GM21390 (cell line): ENCODE measurements at regions not wholly inside any gene's neighbourhood (a gene's known extent, or its start where the extent isn't known, plus 50 kb on each side); places are given as distances from the start of the nearest gene placed in this dataset.
"Not testable (repeated sequence)": the region's sequence is repeated elsewhere in the genome, so short reads cannot be mapped to it uniquely, and the experiment has no call there.

ENCODE experiments used
- ATAC-seq: cut with Tn5 transposase; IDR thresholded peaks from one replicate; pipeline ENCODE4 v1.9.1; 2021; ENCODE audit not compliant: unreplicated experiment

DNA sequence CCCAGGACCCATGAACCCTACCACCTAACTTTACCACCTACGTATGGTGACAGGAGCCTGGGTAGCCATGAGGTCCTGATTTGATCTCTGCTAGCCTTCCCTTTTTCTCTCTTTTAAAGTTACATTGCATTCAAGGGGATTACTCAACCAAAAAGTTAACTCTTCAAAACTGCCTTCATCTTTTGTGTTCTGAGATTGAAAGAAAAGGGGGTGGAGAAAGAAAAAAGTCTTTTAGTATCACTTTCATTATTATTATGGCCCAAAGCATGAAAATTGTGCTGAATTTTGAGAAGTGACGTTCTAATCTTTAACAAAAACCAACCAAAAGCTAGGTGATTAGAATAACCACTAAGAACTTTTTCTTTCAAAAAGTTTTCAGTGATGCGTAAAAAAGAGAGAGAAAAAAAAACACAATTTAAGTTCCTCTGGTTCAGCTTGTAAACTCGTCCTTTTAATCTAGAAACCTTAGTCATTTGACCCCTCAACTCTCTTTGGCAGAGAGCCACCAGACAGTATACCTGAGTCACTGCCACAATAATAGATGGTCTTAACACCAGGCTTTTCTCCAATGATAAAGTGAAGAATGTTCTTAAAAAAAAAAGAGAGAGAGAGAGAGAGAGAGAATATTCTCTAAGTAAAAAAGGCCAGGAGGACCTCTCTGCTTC is 347.4 kb upstream of the FGF13 start:
- ATAC-seq: no peak

DNA sequence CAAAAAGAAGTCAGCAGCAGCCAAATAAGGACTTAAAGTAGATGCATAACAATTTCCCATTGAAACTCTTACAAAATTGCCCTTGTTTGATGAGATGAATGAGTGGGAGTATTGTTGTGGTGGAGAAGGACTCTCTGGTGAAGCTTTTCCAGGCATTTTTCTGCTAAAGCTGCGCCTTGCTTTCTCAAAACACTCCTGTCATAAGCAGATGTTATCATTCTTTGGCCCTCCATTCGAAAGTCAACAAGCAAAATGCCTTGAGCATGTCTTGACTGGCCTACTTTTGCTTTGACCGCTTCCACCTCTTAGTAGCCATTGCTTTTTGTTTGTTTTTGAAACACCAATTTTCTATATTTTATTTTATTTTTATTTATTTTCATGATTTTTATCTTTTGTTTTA is 340.9 kb upstream of the FGF13 start:
- ATAC-seq: no peak

DNA sequence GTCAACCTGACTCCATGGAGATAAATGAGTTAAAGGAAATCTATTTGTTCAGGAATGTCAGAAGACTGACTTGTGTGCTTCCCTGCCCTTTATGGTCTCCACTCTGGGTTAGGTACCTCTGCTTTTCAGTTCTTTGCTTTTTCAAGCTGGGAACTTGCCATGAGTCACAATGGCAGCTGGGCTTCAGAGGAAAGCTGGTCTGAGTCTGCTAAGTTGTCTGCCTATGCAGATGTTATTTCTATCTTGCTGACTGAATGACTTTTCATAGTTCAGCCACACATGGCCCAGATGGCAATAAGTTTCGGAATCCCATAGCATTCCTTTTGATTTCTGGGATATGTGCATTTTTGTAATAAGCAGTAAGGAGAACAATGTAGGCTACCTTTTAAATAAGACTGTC is 337.9 kb upstream of the FGF13 start:
- no peak for ATAC-seq

DNA sequence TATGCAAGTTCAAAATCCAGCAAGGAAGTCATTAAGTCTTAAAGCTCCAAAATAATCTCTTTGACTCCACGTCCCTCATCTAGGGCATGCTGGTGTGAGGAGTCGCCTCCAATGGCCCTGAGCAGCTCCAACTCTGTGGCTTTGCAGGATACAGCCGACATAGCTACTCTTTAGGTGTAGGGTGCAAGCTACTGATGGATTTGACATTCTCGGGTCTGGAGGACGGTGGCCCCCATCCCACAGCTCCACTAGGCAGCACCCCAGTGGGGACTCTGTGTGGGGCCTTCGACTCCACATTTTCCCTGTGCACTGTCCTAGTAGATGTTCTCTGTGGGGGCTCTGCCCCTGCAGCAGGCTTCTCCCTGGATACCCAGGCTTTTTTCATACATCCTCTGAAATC is 333.2 kb upstream of the FGF13 start:
- no peak for ATAC-seq

- no peak for ATAC-seq
Observed at GRCh38 chrX:139039041-139039440, 327.5 kb upstream of the FGF13 start.

- ATAC-seq: no peak
Observed at GRCh38 chrX:139026811-139027210, 315.3 kb upstream of the FGF13 start.

GRCh38 chrX:139026406-139026805 is 314.9 kb upstream of the FGF13 start:
- no peak for ATAC-seq

GRCh38 chrX:139025816-139026215 is 314.3 kb upstream of the FGF13 start:
- ATAC-seq: no peak

DNA sequence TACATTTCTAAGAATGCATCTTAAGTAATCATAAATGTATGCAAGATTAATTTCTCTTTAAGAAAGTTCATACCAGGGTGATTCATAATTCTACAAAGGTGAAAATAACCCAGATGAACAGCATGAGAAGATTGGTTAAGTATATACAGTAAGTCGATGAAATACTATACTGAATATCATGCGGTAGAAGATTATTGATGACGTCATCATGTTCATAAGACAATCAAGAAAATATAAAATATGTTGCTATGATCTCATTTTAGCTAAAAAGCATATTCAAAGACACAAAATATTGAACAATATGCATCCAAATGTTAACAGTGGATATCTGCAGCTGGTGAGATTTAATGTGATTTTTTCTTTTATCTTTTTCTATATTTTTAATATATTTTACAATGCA is 312.0 kb upstream of the FGF13 start:
- ATAC-seq: no peak

GRCh38 chrX:139020801-139021200 is 309.3 kb upstream of the FGF13 start:
- no peak for ATAC-seq

DNA sequence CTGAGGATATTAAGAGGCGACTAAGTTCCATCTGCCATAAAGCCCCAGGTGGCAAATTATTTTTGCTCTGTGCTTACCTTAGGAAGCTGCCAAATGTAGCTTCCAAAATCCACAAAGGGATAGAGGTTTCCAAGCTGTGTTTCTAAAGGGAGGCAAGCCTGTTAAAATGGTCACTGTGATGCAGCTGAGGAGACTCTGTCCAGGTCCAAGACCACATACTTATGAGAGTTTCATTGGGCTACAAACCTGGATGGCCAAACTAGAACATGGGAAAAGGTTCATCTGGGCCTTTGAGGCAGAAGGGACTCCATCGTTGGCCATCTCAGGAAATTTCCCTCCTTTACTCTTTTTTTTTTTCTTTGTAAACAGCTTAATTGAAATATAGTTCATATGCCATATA is 306.9 kb upstream of the FGF13 start:
- ATAC-seq: no peak

DNA sequence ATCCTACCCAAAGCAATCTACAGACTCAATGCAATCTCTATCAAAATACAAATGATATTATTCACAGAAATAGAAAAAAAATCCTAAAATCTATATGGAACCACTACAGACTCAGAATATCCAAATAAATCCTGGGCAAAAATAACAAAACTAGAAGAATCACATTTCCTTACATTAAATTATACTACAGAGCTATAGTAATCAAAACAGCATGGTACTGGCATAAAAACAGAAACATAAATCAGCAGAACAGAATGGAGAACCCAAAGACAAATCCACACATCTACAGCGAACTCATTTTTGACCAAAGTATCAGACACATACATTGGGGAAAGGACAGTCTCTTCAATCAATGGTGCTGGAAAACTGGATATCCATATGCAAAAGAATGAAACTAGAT is 304.1 kb upstream of the FGF13 start:
- no peak for ATAC-seq

DNA sequence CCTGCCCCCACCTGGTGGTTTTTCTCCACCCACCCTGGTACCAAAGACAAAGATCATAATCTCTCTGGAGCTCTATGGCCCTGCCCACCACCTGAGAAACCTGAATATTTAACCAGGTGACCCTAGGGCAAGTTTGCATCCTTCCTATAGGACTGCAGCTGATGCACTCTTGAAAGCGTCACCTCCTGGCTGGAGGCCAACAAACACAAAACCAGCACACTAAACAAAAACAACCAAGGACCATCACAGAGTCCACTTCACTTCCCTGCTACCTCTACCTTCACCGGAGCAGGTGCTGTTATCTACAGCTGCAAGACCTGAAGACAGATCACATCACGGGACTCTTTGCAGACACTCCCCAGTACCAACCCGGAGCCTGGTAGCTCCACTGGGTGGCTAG is 296.7 kb upstream of the FGF13 start:
- ATAC-seq: no peak

GRCh38 chrX:139003856-139004527 is 292.5 kb upstream of the FGF13 start:
- not testable (repeated sequence) for ATAC-seq

DNA sequence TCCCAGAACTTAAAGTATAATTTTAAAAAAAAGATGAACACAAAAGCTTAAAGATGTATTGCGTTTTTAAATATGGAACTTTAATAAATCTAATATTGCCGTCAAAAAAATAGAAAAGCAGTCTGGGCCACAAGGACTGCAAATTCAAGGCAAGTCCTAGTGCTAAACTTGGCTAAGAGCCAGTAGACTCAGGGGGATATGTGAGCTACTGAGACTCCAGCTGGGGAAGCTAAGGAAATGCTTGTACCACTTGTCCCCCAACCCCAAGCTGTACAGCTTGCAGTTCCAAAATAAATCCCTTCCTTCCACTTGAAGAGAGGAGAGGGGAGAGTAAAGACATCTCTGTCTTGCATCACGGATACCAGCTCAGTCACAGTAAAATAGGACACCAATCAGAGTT is 290.8 kb upstream of the FGF13 start:
- ATAC-seq: no peak

DNA sequence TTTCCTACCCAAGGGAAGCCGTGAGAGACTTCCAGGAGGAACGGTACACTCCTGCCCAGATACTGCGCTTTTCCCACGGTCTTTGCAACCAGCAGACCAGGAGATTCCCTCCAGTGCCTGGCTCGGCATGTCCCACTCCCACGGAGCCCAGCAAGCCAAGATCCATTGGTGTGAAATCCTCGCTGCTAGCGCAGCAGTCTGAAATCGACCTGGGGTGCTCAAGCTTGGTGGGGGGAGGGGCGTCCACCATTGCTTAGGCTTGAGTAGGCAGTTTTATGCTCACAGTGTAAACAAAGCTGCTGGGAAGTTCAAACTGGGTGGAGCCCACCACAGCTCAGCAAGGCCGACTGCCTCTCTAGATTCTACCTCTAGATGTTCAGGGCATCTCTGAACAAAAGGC is 284.8 kb upstream of the FGF13 start:
- ATAC-seq: no peak

- no peak for ATAC-seq
Observed at GRCh38 chrX:138995458-138995857, 283.9 kb upstream of the FGF13 start.

- ATAC-seq: not testable (repeated sequence)
Observed at GRCh38 chrX:138990425-138990824, 278.9 kb upstream of the FGF13 start.

- ATAC-seq: no peak
Observed at GRCh38 chrX:138986866-138987265, 275.3 kb upstream of the FGF13 start.

DNA sequence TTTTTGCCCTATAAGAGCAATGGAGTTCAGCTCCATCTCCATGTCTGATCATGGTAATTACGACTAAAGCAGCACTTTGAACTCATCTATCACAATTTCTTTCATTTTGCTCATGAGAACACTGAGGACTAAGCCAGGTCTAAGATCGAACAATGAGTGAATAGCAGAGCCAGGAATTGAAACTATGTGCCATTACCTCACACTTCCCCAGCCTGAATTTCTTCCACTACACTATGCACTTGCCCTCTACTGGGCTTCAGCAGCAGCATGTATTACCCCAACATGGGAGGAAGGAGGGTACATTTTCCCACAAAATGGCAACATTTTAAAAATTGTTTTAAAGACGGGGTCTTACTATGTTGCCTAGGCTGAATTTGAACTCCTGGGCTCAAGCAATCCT is 274.7 kb upstream of the FGF13 start:
- no peak for ATAC-seq

DNA sequence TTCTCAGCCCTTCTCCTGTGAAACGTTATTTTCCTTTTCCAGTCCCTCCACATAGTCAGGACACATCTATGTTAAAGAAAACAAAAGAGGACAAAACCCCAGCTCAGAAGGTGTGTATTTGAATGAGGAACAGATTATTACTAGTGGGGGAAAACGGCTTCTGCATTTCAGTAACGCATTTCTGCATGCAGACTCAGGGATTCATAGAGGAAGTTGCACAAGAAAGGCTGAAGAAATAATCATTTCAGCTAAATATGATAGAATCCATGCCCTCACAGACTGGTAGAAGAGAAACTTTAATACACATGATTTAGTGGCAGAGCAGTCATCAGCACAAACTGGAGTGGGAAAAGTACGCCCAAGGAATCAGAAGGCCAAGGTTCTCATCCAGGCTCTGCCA is 270.8 kb upstream of the FGF13 start:
- no peak for ATAC-seq

DNA sequence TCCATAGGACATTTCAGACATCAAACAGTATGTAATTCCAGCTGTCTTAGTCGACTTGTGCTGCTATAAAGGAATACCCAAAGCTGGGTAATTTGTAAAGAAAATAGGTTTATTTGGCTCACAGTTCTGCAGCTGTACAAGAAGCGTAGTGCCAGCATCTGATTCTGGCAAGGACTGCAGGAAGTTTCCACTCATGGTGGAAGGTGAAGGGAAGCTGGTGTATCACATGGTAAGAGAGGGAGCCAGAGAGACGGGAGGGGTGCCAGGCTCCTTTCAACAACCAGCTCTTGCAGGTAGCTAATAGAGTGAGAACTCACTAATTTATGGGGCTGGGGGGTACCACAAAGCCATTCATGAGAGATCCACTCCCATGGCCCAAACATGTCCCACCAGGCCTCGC is 253.0 kb upstream of the FGF13 start:
- ATAC-seq: no peak

DNA sequence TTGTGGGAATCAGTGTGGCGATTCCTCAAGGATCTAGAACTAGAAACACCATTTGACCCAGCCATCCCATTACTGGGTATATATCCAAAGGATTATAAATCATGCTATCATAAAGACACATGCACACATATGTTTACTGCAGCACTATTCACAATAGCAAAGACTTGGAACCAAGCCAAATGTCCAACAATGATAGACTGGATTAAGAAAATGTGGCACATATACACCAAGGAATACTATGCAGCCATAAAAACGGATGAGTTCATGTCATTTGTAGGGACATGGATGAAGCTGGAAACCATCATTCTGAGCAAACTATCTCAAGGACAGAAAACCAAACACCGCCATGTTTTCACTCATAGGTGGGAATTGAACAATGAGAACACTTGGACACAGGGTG is 250.9 kb upstream of the FGF13 start:
- ATAC-seq: not testable (repeated sequence)
